Activated T-cell treated with anti-CD3 and anti-CD28 coated beads, Interleukin-2, amount 50 U/mL, for 4 hours (primary cell): ENCODE measurements at regions not wholly inside any gene's neighbourhood (a gene's known extent, or its start where the extent isn't known, plus 50 kb on each side); places are given as distances from the start of the nearest gene placed in this dataset.
A peak's percentile ranks its signal among the peaks of the same experiment; 100 is the strongest.

Source experiments
- ATAC-seq, 2 donors: fragments of 200-7000 bp; cut with Tn5 transposase; one replicate each; pipeline ENCODE4 v1.10.0; 2021
- DNase-seq: peaks from one replicate; pipeline ENCODE4 v3.0.0-alpha.2; 2020
- H3K27me3 Mint-ChIP-seq: one replicate; pipeline ENCODE4 v1.8.0; 2021; ENCODE audit warnings: low read depth, mixed read lengths
- H3K36me3 Mint-ChIP-seq: one replicate; pipeline ENCODE4 v1.8.0; 2022; ENCODE audit warnings: mixed read lengths; ENCODE audit not compliant: insufficient read depth
- H3K4me1 Mint-ChIP-seq: one replicate; pipeline ENCODE4 v1.8.0; 2021; ENCODE audit warnings: low read depth, mixed read lengths
- H3K4me3 Mint-ChIP-seq: one replicate; pipeline ENCODE4 v1.8.0; 2021; ENCODE audit warnings: mild to moderate bottlenecking, moderate library complexity, mixed read lengths
- H3K9me3 Mint-ChIP-seq: one replicate; pipeline ENCODE4 v1.8.0; 2021; ENCODE audit warnings: mixed read lengths

GRCh38 chr16:85333337-85333736 is 221.1 kb upstream of the CIBAR2 start:
- no peaks in the 10 kb centered on the region for H3K9me3 Mint-ChIP-seq

GRCh38 chr16:85333744-85334640 is 221.7 kb upstream of the CIBAR2 start:
- ATAC-seq (no peak), DNase-seq (no peak)
- Mint-ChIP-seq H3K27me3 (peaks cover 20% of the 10 kb centered on the region), H3K4me1 (peaks cover 12% of the 10 kb centered on the region), H3K36me3 (no peaks in the 10 kb centered on the region), H3K9me3 (no peaks in the 10 kb centered on the region), H3K4me3 (no peak overlapping the region)

More at GRCh38 chr16:85333337-85333736, 221.1 kb upstream of the CIBAR2 start:
- H3K27me3 Mint-ChIP-seq, result peaks cover 20% of the 10 kb centered on the region
- peaks cover 12% of the 10 kb centered on the region for H3K4me1 Mint-ChIP-seq
- H3K4me3 Mint-ChIP-seq, result no peak overlapping the region
- ATAC-seq (no peak), DNase-seq (no peak)
- H3K36me3 Mint-ChIP-seq, result no peaks in the 10 kb centered on the region

- ATAC-seq (peak; percentile 64 to 65), DNase-seq (no peak)
- peaks cover 12% of the 10 kb centered on the region for H3K4me1 Mint-ChIP-seq
- peaks cover 20% of the 10 kb centered on the region for H3K27me3 Mint-ChIP-seq
- no peaks in the 10 kb centered on the region for H3K9me3 Mint-ChIP-seq
- H3K36me3 Mint-ChIP-seq, result no peaks in the 10 kb centered on the region
- peak overlapping the region; percentile 79 for H3K4me3 Mint-ChIP-seq
Measured at GRCh38 chr16:85334718-85335583, 222.7 kb upstream of the CIBAR2 start.

GRCh38 chr16:85335584-85336491 is 223.6 kb upstream of the CIBAR2 start:
- H3K9me3 Mint-ChIP-seq, result no peaks in the 10 kb centered on the region
- DNase-seq (no peak), ATAC-seq (no peak)
- peak overlapping the region; percentile 79 for H3K4me3 Mint-ChIP-seq
- peaks cover 10% of the 10 kb centered on the region for H3K4me1 Mint-ChIP-seq
- no peaks in the 10 kb centered on the region for H3K36me3 Mint-ChIP-seq
- peaks cover 25% of the 10 kb centered on the region for H3K27me3 Mint-ChIP-seq

GRCh38 chr16:85337910-85338637 is 225.8 kb upstream of the CIBAR2 start:
- no peak for ATAC-seq
- Mint-ChIP-seq H3K4me1 (peaks cover 10% of the 10 kb centered on the region), H3K4me3 (peak overlapping the region; percentile 8)

GRCh38 chr16:85338638-85338982 is 226.3 kb upstream of the CIBAR2 start:
- H3K4me1 Mint-ChIP-seq, result peaks cover 10% of the 10 kb centered on the region
- H3K36me3 Mint-ChIP-seq, result no peaks in the 10 kb centered on the region
- DNase-seq (no peak), ATAC-seq (no peak)
- H3K4me3 Mint-ChIP-seq, result no peak overlapping the region
- H3K27me3 Mint-ChIP-seq, result peaks cover 25% of the 10 kb centered on the region
- no peaks in the 10 kb centered on the region for H3K9me3 Mint-ChIP-seq

More at GRCh38 chr16:85337910-85338637, 225.8 kb upstream of the CIBAR2 start:
- H3K27me3 Mint-ChIP-seq, result peaks cover 25% of the 10 kb centered on the region
- DNase-seq, result no peak
- H3K9me3 Mint-ChIP-seq, result no peaks in the 10 kb centered on the region
- no peaks in the 10 kb centered on the region for H3K36me3 Mint-ChIP-seq

GRCh38 chr16:85338989-85339685 is 226.9 kb upstream of the CIBAR2 start:
- Mint-ChIP-seq H3K4me1 (peaks cover 10% of the 10 kb centered on the region), H3K36me3 (no peaks in the 10 kb centered on the region), H3K9me3 (no peaks in the 10 kb centered on the region), H3K4me3 (no peak overlapping the region), H3K27me3 (peaks cover 27% of the 10 kb centered on the region)
- ATAC-seq (no peak), DNase-seq (no peak)

- DNase-seq (no peak), ATAC-seq (no peak)
- Mint-ChIP-seq H3K4me1 (no peaks in the 10 kb centered on the region), H3K27me3 (peaks cover 7% of the 10 kb centered on the region), H3K4me3 (no peak overlapping the region), H3K36me3 (no peaks in the 10 kb centered on the region), H3K9me3 (no peaks in the 10 kb centered on the region)
Measured at GRCh38 chr16:85341972-85342695, 229.9 kb upstream of the CIBAR2 start.

GRCh38 chr16:85344502-85345128 is 232.3 kb upstream of the CIBAR2 start:
- Mint-ChIP-seq H3K9me3 (no peaks in the 10 kb centered on the region), H3K4me3 (no peak overlapping the region), H3K27me3 (peaks cover 7% of the 10 kb centered on the region), H3K36me3 (no peaks in the 10 kb centered on the region), H3K4me1 (no peaks in the 10 kb centered on the region)
- DNase-seq (no peak), ATAC-seq (no peak)

- Mint-ChIP-seq H3K36me3 (no peaks in the 10 kb centered on the region), H3K4me1 (no peaks in the 10 kb centered on the region), H3K9me3 (no peaks in the 10 kb centered on the region), H3K27me3 (peaks cover 7% of the 10 kb centered on the region), H3K4me3 (no peak overlapping the region)
- no peak for ATAC-seq
- no peak for DNase-seq
Measured at GRCh38 chr16:85345129-85345639, 232.9 kb upstream of the CIBAR2 start.

GRCh38 chr16:85346404-85347212 is 234.3 kb upstream of the CIBAR2 start:
- H3K9me3 Mint-ChIP-seq, result no peaks in the 10 kb centered on the region
- H3K4me1 Mint-ChIP-seq, result no peaks in the 10 kb centered on the region
- no peak for ATAC-seq
- H3K4me3 Mint-ChIP-seq, result no peak overlapping the region
- no peak for DNase-seq
- H3K27me3 Mint-ChIP-seq, result peaks cover 3% of the 10 kb centered on the region
- H3K36me3 Mint-ChIP-seq, result no peaks in the 10 kb centered on the region
